ENCODE measurements at regions not wholly inside any gene's neighbourhood (a gene's known extent, or its start where the extent isn't known, plus 50 kb on each side); places are given as distances from the start of the nearest gene placed in this dataset.

DNA sequence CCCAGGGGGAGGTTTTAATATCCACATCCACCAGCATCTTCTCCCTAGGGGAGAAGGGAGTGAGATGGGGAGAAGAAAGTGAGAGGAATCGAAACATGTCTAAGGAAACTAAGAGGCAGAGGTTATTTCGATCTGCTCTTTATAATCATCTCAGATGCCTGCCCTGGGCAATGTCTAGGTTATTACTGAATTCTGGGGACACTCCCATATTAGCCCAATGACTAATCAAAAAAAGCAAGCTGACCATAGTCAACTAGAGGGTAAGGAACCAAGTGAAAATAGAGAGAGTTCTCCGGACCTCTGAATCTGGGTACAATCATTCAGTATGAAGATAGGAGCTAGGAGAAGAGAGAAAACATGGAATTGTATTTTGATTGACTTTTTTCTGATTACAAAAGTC is 56.7 kb upstream of the EML4 start:
- no peak overlapping the region for H2AFZ ChIP-seq
- peaks cover 15% of the 10 kb centered on the region for H3K4me1 ChIP-seq (ENCODE audit: insufficient read depth)
- H4K20me1 ChIP-seq (ENCODE audit: insufficient read depth, poor library complexity, severe bottlenecking) = no peaks in the 10 kb centered on the region
- no peaks in the 10 kb centered on the region for H3K79me2 ChIP-seq
- H3K27me3 ChIP-seq = no peaks in the 10 kb centered on the region
- no peak overlapping the region for H3K4me2 ChIP-seq
- 90% methylated on average over 3 of the region's 3 CpGs for WGBS (ENCODE audit: low lambda C conversion rate, missing lambda C conversion rate)
- no peak overlapping the region for H3K27ac ChIP-seq
- H3K9me3 ChIP-seq (ENCODE audit: low read depth) = no peaks in the 10 kb centered on the region
- no peaks in the 10 kb centered on the region for H3K9me2 ChIP-seq (replicated peaks; ENCODE audit: insufficient read depth)
- H3K36me3 ChIP-seq (replicated peaks; ENCODE audit: insufficient read depth, low read depth) = no peaks in the 10 kb centered on the region
- no peak overlapping the region for H3K4me3 ChIP-seq
- no peak for DNase-seq (ENCODE audit: low spot score)
- TF ChIP-seq EZH2 (IDR thresholded peaks at IDR 0.05; ENCODE audit: borderline replicate concordance) (no peak), EZH2phosphoT487 (IDR thresholded peaks at IDR 0.05; ENCODE audit: low read depth, severe bottlenecking, unreplicated experiment) (no peak)
- TF ChIP-seq, protein P1, sequence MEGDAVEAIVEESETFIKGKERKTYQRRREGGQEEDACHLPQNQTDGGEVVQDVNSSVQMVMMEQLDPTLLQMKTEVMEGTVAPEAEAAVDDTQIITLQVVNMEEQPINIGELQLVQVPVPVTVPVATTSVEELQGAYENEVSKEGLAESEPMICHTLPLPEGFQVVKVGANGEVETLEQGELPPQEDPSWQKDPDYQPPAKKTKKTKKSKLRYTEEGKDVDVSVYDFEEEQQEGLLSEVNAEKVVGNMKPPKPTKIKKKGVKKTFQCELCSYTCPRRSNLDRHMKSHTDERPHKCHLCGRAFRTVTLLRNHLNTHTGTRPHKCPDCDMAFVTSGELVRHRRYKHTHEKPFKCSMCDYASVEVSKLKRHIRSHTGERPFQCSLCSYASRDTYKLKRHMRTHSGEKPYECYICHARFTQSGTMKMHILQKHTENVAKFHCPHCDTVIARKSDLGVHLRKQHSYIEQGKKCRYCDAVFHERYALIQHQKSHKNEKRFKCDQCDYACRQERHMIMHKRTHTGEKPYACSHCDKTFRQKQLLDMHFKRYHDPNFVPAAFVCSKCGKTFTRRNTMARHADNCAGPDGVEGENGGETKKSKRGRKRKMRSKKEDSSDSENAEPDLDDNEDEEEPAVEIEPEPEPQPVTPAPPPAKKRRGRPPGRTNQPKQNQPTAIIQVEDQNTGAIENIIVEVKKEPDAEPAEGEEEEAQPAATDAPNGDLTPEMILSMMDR (IDR thresholded peaks at IDR 0.05; ENCODE audit: poor library complexity) = no peak

DNA sequence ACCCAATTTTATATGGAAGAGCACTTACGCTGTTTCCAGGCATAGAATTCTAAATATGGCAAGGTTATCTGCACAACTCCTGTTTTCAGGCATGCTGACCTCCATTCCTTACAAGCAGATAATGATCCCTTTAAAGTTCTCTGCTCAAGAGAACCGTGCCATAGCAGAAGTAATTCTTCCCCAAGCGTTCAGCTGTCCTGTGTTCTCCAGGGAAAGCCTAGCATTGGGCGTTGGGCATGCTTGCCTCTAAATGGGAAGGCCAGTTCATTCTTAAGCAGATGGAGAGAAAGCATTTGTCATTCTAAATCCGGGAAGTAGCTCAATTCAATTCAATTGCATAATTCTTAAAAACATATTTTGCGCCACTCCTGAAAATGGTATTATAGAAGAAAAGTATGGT is 55.7 kb upstream of the EML4 start:
- peaks cover 25% of the 10 kb centered on the region for H3K4me1 ChIP-seq (ENCODE audit: insufficient read depth)
- no peaks in the 10 kb centered on the region for H4K20me1 ChIP-seq (ENCODE audit: insufficient read depth, poor library complexity, severe bottlenecking)
- no peaks in the 10 kb centered on the region for H3K36me3 ChIP-seq (replicated peaks; ENCODE audit: insufficient read depth, low read depth)
- DNase-seq (ENCODE audit: low spot score) = no peak
- TF ChIP-seq EZH2phosphoT487 (IDR thresholded peaks at IDR 0.05; ENCODE audit: low read depth, severe bottlenecking, unreplicated experiment) (no peak), EZH2 (IDR thresholded peaks at IDR 0.05; ENCODE audit: borderline replicate concordance) (no peak)
- TF ChIP-seq, protein P1 (IDR thresholded peaks at IDR 0.05; ENCODE audit: poor library complexity) = no peak
- H3K4me2 ChIP-seq = no peak overlapping the region
- H3K9me2 ChIP-seq (replicated peaks; ENCODE audit: insufficient read depth) = no peaks in the 10 kb centered on the region
- 72% methylated on average over 6 of the region's 6 CpGs for WGBS (ENCODE audit: low lambda C conversion rate, missing lambda C conversion rate)
- H3K79me2 ChIP-seq = no peaks in the 10 kb centered on the region
- no peak overlapping the region for H3K27ac ChIP-seq
- no peaks in the 10 kb centered on the region for H3K27me3 ChIP-seq
- H3K4me3 ChIP-seq = no peak overlapping the region
- no peak overlapping the region for H2AFZ ChIP-seq
- H3K9me3 ChIP-seq (ENCODE audit: low read depth) = no peaks in the 10 kb centered on the region

DNA sequence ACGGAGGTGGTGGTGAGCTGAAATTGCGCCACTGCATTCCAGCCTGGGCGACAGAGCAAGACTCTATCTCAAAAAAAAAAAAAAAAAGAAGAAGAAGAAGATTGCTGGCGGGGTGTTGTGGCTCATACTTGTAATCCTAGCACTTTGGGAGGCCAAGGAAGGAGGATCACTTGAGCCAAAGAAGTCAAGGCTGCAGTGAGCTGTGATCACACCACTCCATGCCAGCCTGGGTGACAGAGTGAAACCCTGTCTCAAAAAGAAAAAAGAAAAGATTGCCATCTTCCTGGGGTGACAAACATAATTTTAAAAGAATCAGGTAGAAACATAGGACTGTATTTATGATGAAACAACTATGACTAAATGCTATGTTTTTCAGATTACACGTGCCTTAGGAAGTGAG is 55.1 kb upstream of the EML4 start:
- no peak for DNase-seq (ENCODE audit: low spot score)
- H3K27ac ChIP-seq = no peak overlapping the region
- no peak overlapping the region for H3K4me2 ChIP-seq
- no peak overlapping the region for H2AFZ ChIP-seq
- H3K79me2 ChIP-seq = no peaks in the 10 kb centered on the region
- H3K9me2 ChIP-seq (replicated peaks; ENCODE audit: insufficient read depth) = no peaks in the 10 kb centered on the region
- no peaks in the 10 kb centered on the region for H3K36me3 ChIP-seq (replicated peaks; ENCODE audit: insufficient read depth, low read depth)
- H3K9me3 ChIP-seq (ENCODE audit: low read depth) = no peaks in the 10 kb centered on the region
- TF ChIP-seq EZH2 (IDR thresholded peaks at IDR 0.05; ENCODE audit: borderline replicate concordance) (no peak), EZH2phosphoT487 (IDR thresholded peaks at IDR 0.05; ENCODE audit: low read depth, severe bottlenecking, unreplicated experiment) (no peak)
- TF ChIP-seq, protein P1 (IDR thresholded peaks at IDR 0.05; ENCODE audit: poor library complexity) = no peak
- 85% methylated on average over 5 of the region's 5 CpGs for WGBS (ENCODE audit: low lambda C conversion rate, missing lambda C conversion rate)
- H3K4me1 ChIP-seq (ENCODE audit: insufficient read depth) = peaks cover 29% of the 10 kb centered on the region
- no peak overlapping the region for H3K4me3 ChIP-seq
- H4K20me1 ChIP-seq (ENCODE audit: insufficient read depth, poor library complexity, severe bottlenecking) = no peaks in the 10 kb centered on the region
- no peaks in the 10 kb centered on the region for H3K27me3 ChIP-seq

DNA sequence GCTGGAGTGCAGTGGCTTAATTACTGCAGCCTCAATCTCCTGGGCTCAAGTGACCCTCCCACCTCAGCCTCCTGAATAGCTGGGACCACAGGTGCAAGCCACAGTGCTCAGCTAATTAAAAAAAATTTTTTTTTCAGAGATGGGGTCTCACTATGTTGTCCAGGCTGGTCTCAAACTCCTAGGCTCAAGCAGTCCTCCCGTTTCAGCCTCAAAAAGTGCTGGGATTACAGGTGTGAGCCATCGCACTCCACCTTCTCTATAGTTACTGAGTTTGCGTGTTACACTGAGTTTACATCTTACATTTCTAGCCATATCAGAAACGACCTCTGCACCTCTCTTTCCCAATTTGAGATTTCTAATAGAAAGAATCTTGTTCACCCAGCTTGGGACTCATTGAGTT is 53.6 kb upstream of the EML4 start:
- Histone ChIP-seq H3K9me3 (ENCODE audit: low read depth) (no peaks in the 10 kb centered on the region), H4K20me1 (ENCODE audit: insufficient read depth, poor library complexity, severe bottlenecking) (no peaks in the 10 kb centered on the region), H3K9me2 (replicated peaks; ENCODE audit: insufficient read depth) (no peaks in the 10 kb centered on the region), H3K27me3 (no peaks in the 10 kb centered on the region), H3K36me3 (replicated peaks; ENCODE audit: insufficient read depth, low read depth) (no peaks in the 10 kb centered on the region), H2AFZ (no peak overlapping the region), H3K4me3 (no peak overlapping the region), H3K4me1 (ENCODE audit: insufficient read depth) (peaks cover 24% of the 10 kb centered on the region), H3K27ac (no peak overlapping the region), H3K79me2 (no peaks in the 10 kb centered on the region), H3K4me2 (no peak overlapping the region)
- 93% methylated on average over 4 of the region's 4 CpGs for WGBS (ENCODE audit: low lambda C conversion rate, missing lambda C conversion rate)
- TF ChIP-seq, protein P1 (IDR thresholded peaks at IDR 0.05; ENCODE audit: poor library complexity) = no peak
- DNase-seq (ENCODE audit: low spot score) = no peak

All from hepatocyte (in vitro differentiated cells).